ENCODE measurements at regions not wholly inside any gene's neighbourhood (a gene's known extent, or its start where the extent isn't known, plus 50 kb on each side); places are given as distances from the start of the nearest gene placed in this dataset.

GRCh38 chr13:105167385-105167784 is 1368.1 kb downstream of the EFNB2 start:
- Histone ChIP-seq H3K27ac (no peak overlapping the region), H3K36me3 (replicated peaks in 1 of 2) (no peaks in the 10 kb centered on the region), H3K4me3 (no peak overlapping the region), H3K27me3 (no peaks in the 10 kb centered on the region), H3K4me1 (replicated peaks in 1 of 2) (no peaks in the 10 kb centered on the region), H3K9me3 (replicated peaks in 1 of 3) (peaks cover 0 to 18% (median 4%) of the 10 kb centered on the region in 3 donors)
- no peak for DNase-seq
- no peak for TF ChIP-seq POLR2A (IDR thresholded peaks at IDR 0.05)
- no peak for TF ChIP-seq CTCF (IDR thresholded peaks at IDR 0.05)
- 84 to 100% (median 93%) methylated on average over 1 of the region's 1 CpG for WGBS, 4 donors
- intact Hi-C loops (cut with DNase I): no loop called here

DNA sequence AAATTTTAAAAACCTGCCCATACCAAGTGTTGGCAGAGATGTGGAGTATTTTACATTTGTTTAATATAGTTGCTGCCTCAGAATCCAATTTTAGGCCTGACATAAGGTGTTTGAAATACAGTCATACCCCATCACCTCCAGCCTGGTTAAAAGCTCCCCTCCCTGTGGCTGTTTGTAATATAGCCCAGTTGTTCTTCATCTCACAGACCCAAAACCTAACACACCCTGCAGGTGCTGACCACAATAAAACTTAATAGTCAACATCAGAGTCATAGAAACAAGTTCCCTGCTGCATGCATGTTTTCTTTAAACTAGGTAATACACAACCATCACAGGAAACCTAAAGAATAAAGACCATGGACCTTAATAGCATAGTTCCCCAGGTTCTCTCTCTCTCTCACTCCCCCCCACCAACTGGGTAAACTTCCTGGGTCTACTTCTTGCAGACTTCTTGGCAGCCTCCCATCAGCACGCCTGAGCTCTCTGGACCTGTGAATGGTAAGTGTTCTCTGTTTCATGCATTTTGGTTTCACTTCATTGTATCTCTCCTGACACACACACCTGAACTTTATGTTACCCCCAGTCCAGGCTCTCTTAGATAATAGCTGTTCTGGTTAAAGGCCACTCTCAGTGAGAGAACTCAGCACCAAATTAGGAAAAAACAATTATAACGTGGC is 1369.9 kb downstream of the EFNB2 start:
- H3K27ac ChIP-seq: no peak overlapping the region
- no peaks in the 10 kb centered on the region for H3K27me3 ChIP-seq
- H3K4me1 ChIP-seq (replicated peaks in 1 of 2): no peaks in the 10 kb centered on the region
- no peak for DNase-seq
- H3K4me3 ChIP-seq: no peak overlapping the region
- no peaks in the 10 kb centered on the region for H3K36me3 ChIP-seq (replicated peaks in 1 of 2)
- TF ChIP-seq POLR2A (IDR thresholded peaks at IDR 0.05) (no peak), CTCF (IDR thresholded peaks at IDR 0.05) (no peak)
- intact Hi-C loops (cut with DNase I): no loop called here
- peaks cover 0 to 10% (median 4%) of the 10 kb centered on the region in 3 donors for H3K9me3 ChIP-seq (replicated peaks in 1 of 3)
- WGBS, 4 donors: 62 to 74% (median 69%) methylated on average over 2 of the region's 2 CpGs

DNA sequence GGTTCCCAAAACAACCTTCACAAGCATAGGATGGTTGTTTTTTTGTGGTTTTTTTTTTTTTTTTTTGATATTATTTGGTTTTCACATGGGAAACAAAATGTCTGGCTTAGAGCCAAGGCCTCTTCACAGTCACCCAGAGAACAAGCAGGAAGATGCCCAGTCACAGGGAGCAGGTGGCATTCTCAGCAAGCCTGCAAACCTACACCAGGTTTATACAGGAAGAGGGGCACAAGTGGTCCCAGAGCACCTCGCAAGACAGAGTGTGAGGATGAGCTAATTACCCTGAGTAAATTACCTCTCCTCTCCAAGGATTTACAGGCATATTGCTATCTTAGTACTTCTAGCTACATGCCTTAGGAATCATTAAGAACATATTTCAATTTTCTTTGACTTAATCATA is 1375.6 kb downstream of the EFNB2 start:
- H3K4me1 ChIP-seq (replicated peaks in 1 of 2): no peaks in the 10 kb centered on the region
- no peaks in the 10 kb centered on the region for H3K36me3 ChIP-seq (replicated peaks in 1 of 2)
- no peak for DNase-seq
- H3K27me3 ChIP-seq: no peaks in the 10 kb centered on the region
- TF ChIP-seq POLR2A (IDR thresholded peaks at IDR 0.05) (no peak), CTCF (IDR thresholded peaks at IDR 0.05) (no peak)
- H3K9me3 ChIP-seq (replicated peaks in 1 of 3): peaks cover 0 to 5% (median 0%) of the 10 kb centered on the region in 3 donors
- 60 to 100% (median 76%) methylated on average over 1 of the region's 1 CpG for WGBS, 4 donors
- no peak overlapping the region for H3K4me3 ChIP-seq
- intact Hi-C loops (cut with DNase I): no loop called here
- no peak overlapping the region for H3K27ac ChIP-seq

- 48 to 64% (median 59%) methylated on average over 1 of the region's 1 CpG for WGBS, 4 donors
- no peaks in the 10 kb centered on the region for H3K36me3 ChIP-seq (replicated peaks in 1 of 2)
- H3K4me1 ChIP-seq (replicated peaks in 1 of 2): no peaks in the 10 kb centered on the region
- no peak overlapping the region for H3K27ac ChIP-seq
- no peaks in the 10 kb centered on the region for H3K9me3 ChIP-seq (replicated peaks in 1 of 3)
- no peak overlapping the region for H3K4me3 ChIP-seq
- DNase-seq: no peak
- H3K27me3 ChIP-seq: no peaks in the 10 kb centered on the region
- intact Hi-C loops (cut with DNase I): no loop called here
- TF ChIP-seq CTCF (IDR thresholded peaks at IDR 0.05) (no peak), POLR2A (IDR thresholded peaks at IDR 0.05) (no peak)
These were observed 1381.9 kb downstream of the EFNB2 start for GRCh38 chr13:105153611-105154010.
